ENCODE measurements at regions not wholly inside any gene's neighbourhood (a gene's known extent, or its start where the extent isn't known, plus 50 kb on each side); places are given as distances from the start of the nearest gene placed in this dataset.

DNA sequence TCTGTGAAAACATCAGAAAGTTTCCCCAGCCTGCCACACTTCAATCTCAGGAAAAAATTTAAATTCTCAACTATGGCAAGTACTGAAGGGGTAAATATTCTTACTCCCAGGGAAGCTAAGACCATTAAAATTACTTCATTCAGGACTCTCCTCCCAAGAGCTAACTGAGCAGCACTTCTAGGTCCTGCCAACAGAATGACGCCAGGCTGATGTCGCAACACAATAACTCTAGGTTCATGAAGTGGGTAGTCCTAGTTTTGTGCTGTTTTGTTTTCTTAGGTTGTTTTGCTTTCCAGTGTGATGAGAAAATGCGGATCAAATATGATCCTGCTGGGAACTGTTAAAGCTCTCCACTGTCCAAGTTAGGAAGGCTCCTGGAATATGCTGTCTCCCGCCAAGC, 180.0 kb downstream of the NKX6-1 start:
- TF ChIP-seq, protein P1, sequence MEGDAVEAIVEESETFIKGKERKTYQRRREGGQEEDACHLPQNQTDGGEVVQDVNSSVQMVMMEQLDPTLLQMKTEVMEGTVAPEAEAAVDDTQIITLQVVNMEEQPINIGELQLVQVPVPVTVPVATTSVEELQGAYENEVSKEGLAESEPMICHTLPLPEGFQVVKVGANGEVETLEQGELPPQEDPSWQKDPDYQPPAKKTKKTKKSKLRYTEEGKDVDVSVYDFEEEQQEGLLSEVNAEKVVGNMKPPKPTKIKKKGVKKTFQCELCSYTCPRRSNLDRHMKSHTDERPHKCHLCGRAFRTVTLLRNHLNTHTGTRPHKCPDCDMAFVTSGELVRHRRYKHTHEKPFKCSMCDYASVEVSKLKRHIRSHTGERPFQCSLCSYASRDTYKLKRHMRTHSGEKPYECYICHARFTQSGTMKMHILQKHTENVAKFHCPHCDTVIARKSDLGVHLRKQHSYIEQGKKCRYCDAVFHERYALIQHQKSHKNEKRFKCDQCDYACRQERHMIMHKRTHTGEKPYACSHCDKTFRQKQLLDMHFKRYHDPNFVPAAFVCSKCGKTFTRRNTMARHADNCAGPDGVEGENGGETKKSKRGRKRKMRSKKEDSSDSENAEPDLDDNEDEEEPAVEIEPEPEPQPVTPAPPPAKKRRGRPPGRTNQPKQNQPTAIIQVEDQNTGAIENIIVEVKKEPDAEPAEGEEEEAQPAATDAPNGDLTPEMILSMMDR (IDR thresholded peaks at IDR 0.05): no peak
- TF ChIP-seq POLR2A (IDR thresholded peaks at IDR 0.05): no peak
